ENCODE measurements at regions not wholly inside any gene's neighbourhood (a gene's known extent, or its start where the extent isn't known, plus 50 kb on each side); places are given as distances from the start of the nearest gene placed in this dataset.

DNA sequence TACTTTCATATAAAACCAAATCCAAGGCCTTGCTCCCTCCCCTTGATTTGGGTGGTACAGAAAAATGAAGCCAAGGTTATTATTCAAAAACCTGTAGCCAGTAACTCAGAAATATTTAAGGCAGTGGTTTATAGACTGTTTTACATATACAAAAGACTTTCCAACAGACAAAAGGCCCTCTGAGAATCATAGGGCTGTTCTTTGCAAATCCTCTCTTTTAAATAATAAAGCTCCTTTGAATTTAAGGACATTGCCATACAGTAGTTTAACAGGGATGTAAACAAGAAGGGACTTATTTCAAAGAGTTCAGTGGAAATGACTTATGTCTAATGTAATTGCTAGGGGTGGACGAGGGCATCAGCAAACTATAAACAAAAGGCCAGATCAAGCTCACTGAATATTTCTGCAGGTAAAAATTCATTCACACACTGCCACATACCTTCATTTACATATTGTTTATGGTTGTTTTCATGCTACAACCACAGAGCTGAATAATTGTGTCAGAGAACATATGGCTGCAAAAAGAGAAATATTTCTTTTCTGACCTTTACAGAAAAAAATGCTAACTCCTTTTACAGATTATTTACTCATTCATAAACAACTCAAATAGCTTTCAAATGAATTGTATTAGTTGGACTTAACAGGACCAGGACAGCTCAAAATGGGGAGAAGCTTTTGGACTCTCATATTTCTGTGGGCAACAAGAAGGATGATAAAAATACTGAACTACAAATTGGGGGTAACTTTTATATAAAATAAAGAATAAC is 665.6 kb downstream of the SLITRK1 start:
- no peak for DNase-seq (ENCODE audit: low spot score)
- Histone ChIP-seq H3K27ac (no peak overlapping the region), H3K9me3 (peaks cover 0 to 17% of the 10 kb centered on the region in 2 donors), H3K27me3 (no peaks in the 10 kb centered on the region), H3K4me1 (no peaks in the 10 kb centered on the region), H3K36me3 (no peaks in the 10 kb centered on the region), H3K4me3 (no peak overlapping the region)
- TF ChIP-seq, protein P1, sequence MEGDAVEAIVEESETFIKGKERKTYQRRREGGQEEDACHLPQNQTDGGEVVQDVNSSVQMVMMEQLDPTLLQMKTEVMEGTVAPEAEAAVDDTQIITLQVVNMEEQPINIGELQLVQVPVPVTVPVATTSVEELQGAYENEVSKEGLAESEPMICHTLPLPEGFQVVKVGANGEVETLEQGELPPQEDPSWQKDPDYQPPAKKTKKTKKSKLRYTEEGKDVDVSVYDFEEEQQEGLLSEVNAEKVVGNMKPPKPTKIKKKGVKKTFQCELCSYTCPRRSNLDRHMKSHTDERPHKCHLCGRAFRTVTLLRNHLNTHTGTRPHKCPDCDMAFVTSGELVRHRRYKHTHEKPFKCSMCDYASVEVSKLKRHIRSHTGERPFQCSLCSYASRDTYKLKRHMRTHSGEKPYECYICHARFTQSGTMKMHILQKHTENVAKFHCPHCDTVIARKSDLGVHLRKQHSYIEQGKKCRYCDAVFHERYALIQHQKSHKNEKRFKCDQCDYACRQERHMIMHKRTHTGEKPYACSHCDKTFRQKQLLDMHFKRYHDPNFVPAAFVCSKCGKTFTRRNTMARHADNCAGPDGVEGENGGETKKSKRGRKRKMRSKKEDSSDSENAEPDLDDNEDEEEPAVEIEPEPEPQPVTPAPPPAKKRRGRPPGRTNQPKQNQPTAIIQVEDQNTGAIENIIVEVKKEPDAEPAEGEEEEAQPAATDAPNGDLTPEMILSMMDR (IDR thresholded peaks at IDR 0.05): no peak

DNA sequence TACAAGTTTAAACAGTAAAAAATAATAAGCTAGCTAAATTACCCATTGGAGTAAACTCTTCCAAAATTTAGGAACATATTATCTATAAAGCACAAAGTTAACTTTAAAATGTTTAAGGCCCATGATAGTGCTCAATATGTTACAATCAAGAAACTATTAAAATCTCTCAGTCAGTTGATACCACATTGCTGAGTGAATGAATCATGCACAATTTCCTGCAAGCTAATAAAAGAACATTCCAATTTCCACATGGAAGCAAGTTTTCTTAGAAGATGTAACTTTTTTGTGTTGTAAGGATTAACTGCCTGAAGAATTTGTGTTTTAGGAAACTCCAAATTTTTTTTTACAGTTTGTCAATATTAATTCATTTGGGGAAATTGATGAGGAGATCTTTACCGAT is 666.6 kb downstream of the SLITRK1 start:
- Histone ChIP-seq H3K27ac (no peak overlapping the region), H3K36me3 (no peaks in the 10 kb centered on the region), H3K4me1 (no peaks in the 10 kb centered on the region), H3K4me3 (no peak overlapping the region), H3K9me3 (peaks cover 0 to 25% of the 10 kb centered on the region in 2 donors), H3K27me3 (no peaks in the 10 kb centered on the region)
- no peak for DNase-seq (ENCODE audit: low spot score)
- TF ChIP-seq, protein P1 (IDR thresholded peaks at IDR 0.05): no peak

DNA sequence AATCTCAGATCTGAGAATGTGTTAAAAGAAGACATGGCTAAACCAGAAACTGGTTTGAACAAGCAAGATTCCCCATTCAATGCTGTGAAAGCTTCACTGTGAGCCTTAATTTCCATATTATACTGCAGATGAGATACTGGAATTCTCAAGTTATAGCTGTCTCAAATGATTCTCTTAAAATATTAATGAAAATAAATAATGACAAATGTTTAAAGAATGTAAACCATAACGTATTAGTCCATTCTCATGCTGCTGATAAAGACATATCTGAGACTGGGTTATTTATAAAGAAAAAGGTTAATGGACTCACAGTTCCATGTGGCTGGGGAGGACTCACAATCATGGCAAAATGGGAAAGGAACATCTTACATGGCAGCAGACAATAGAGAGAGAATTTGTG is 667.8 kb downstream of the SLITRK1 start:
- Histone ChIP-seq H3K27me3 (no peaks in the 10 kb centered on the region), H3K4me3 (no peak overlapping the region), H3K4me1 (no peaks in the 10 kb centered on the region), H3K27ac (no peak overlapping the region), H3K36me3 (no peaks in the 10 kb centered on the region), H3K9me3 (peaks cover 0 to 36% of the 10 kb centered on the region in 2 donors)
- TF ChIP-seq, protein P1 (IDR thresholded peaks at IDR 0.05): no peak
- no peak for DNase-seq (ENCODE audit: low spot score)

DNA sequence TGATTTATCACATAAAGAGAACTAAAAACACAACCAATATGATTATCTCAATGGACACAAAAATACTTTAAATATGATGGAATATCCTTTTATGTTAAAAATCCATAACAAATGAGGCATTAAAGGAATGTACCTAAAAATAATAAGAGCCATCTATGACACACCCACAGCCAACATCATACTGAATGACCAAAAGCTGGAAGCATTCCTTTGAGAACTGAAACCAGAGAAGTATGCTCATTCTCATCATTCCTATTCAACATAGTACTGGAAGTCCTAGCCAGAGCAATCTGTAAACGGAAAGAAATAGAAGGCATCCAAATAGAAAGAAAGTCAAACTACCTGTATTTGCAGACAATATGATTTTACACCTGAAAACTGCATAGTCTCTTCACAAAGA is 671.0 kb downstream of the SLITRK1 start:
- Histone ChIP-seq H3K27ac (no peak overlapping the region), H3K36me3 (no peaks in the 10 kb centered on the region), H3K4me1 (no peaks in the 10 kb centered on the region), H3K27me3 (no peaks in the 10 kb centered on the region), H3K9me3 (peaks cover 0 to 46% of the 10 kb centered on the region in 2 donors), H3K4me3 (no peak overlapping the region)
- TF ChIP-seq, protein P1 (IDR thresholded peaks at IDR 0.05): no peak
- DNase-seq (ENCODE audit: low spot score): no peak

DNA sequence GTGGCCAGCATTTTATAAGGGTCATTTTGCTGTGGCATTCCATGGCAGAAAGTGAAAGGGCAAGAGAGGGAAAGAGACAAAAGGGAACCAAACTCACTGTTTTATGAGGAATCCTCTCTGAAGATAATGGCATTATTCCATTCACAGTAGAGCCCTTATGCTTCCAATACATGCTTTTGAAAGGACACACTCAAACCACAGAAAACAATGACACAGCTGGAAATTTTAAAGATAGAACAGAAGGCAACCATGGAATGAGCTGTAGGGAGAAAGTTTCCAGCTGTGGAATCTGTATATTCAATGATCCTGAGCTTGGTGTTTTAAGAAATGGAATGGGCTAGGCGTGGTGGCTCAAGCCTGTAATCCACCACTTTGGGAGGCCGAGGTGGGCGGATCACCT is 677.4 kb downstream of the SLITRK1 start:
- Histone ChIP-seq H3K27me3 (no peaks in the 10 kb centered on the region), H3K27ac (no peak overlapping the region), H3K4me3 (no peak overlapping the region), H3K9me3 (peaks cover 0 to 15% of the 10 kb centered on the region in 2 donors), H3K4me1 (no peaks in the 10 kb centered on the region), H3K36me3 (no peaks in the 10 kb centered on the region)
- TF ChIP-seq, protein P1 (IDR thresholded peaks at IDR 0.05): no peak
- no peak for DNase-seq (ENCODE audit: low spot score)

DNA sequence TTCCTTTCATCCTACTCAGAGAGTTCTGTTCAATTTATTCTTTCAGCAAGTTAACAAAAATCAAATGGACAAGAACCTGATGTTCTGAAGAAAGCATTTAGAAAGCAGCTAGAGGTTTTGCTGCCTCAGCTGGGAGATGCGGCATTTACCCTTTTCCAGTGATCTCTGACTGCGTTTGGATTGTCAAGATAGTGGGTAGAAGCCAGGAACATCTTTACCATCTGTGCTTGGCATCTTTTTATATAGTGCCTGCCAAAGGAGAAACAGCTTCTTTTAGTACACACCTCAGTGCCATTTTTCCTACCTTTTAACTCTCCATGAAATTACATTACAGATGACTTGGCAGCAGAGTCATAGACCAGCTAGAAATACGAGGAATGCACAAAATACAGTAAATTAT is 680.8 kb downstream of the SLITRK1 start:
- H3K27me3 ChIP-seq: no peaks in the 10 kb centered on the region
- H3K4me3 ChIP-seq: no peak overlapping the region
- no peak overlapping the region for H3K27ac ChIP-seq
- H3K36me3 ChIP-seq: no peaks in the 10 kb centered on the region
- DNase-seq (ENCODE audit: low spot score): no peak
- H3K9me3 ChIP-seq: no peaks in the 10 kb centered on the region
- TF ChIP-seq, protein P1 (IDR thresholded peaks at IDR 0.05): no peak
- H3K4me1 ChIP-seq: no peaks in the 10 kb centered on the region
